Pancreas (tissue), 10 donors: ENCODE measurements at regions not wholly inside any gene's neighbourhood (a gene's known extent, or its start where the extent isn't known, plus 50 kb on each side); places are given as distances from the start of the nearest gene placed in this dataset.
"Not testable (repeated sequence)": the region's sequence is repeated elsewhere in the genome, so short reads cannot be mapped to it uniquely, and the experiment has no call there.

Experiments
- ATAC-seq, 4 donors: fragments of 200-7000 bp; cut with Tn5 transposase; one replicate each; pipeline versions ENCODE4 v1.8.0 to v1.9.1; 2020; ENCODE audit warnings: mild to moderate bottlenecking in 4 of 4, moderate library complexity in 4 of 4
- DNase-seq, 6 donors: peaks; one replicate each; pipeline ENCODE4 v3.0.0-alpha.2; 2020
- FAIRE-seq: peaks from 2 replicates; lab custom pipeline; 2012; peaks lifted over from hg19 to GRCh38; lab: Jason Lieb, UNC
- H3K27ac ChIP-seq, 4 donors: fragments of 200-600 bp; sonication (generic); 1 replicate in 3 of 4; 2 replicates in 1 of 4; pipeline versions ENCODE4 v1.5.0 to v1.8.0; 2020
- H3K27me3 ChIP-seq, 4 donors: fragments of 200-600 bp; one replicate each; pipeline ENCODE4 v1.8.0; 2021
- H3K36me3 ChIP-seq, 3 donors: fragments of 200-600 bp; sonication (generic) in 1 of 3; one replicate each; pipeline versions ENCODE4 v1.5.0 to v1.8.0; 2020 to 2021
- H3K4me1 ChIP-seq, 3 donors: fragments of 200-600 bp; one replicate each; pipeline ENCODE4 v1.8.0; 2021
- H3K4me3 ChIP-seq, 4 donors: fragments of 200-600 bp; sonication (generic) in 2 of 4; one replicate each; pipeline versions ENCODE4 v1.5.0 to v1.8.0; 2020 to 2021
- H3K9me3 ChIP-seq, 4 donors: fragments of 200-600 bp; one replicate each; pipeline ENCODE4 v1.8.0; 2021
- WGBS, 2 donors: extraction: QIAGEN DNeasy Blood & Tissue Kit; methylation state at CpG; one replicate each; pipeline ENCODE4 v1.1.7; 2013; 5-methylcytosine and 5-hydroxymethylcytosine counted together
- intact Hi-C, 3 donors: fragments of 100-400 bp; cut with DNase I; formaldehyde crosslinking; loops; one replicate each; pipeline versions ENCODE4 v1.11.1 to v1.14.2; 2022
- TF ChIP-seq, protein P1 (sequence below), 4 donors: fragments of 200-600 bp; sonication (generic) in 3 of 4; IDR thresholded peaks; one replicate each; pipeline versions ENCODE4 v1.5.0 to v1.8.0; 2021; ENCODE audit warnings: antibody characterized with exemption in 4 of 4
- donor health status: healthy with polysubstance abuse.
- donor health status: DM: no; HTN: no; CAD: no; lungs with moderate emphysema.
- donor health status: DM: no; HTN: no; CAD: no.
- donor health status: control.
- donor health status: control.
- donor health status: Bipolar disorder and iron deficiency.
- donor health status: DM: yes; HTN: yes; CAD: no.
- donor health status: DM: no; HTN: no; CAD: no.
- donor health status: DM: no; HTN: no; CAD: no.
- donor health status: DM: yes; HTN: yes; CAD: no.

DNA sequence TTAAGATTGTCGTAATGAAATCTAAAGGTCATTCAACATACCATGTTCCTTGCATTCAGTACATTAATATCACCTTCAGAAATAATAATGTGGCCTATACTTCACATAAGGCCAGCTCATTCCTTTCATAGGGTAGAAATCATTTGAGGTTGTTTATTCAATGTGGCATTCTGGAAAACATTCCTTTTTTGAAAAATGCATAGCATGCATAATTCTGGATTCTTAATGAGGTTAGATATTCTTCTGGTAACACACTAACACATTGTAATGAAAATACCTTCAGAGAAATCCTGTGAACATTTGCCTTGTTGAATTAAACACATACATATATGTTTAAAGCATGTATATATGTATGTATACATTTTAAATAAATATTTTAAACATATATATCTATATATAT lies 204.6 kb upstream of the KCNH7 start:
- Histone ChIP-seq H3K4me1 (no peaks in the 10 kb centered on the region), H3K4me3 (no peak overlapping the region), H3K27ac (no peak overlapping the region), H3K9me3 (no peaks in the 10 kb centered on the region), H3K36me3 (no peaks in the 10 kb centered on the region), H3K27me3 (no peaks in the 10 kb centered on the region)
- no peak for ATAC-seq
- no peak for DNase-seq
- intact Hi-C loops: no loop called here
- 66 to 84% methylated on average over 1 of the region's 1 CpG for WGBS, 2 donors
- FAIRE-seq: no peak
- TF ChIP-seq, protein P1, sequence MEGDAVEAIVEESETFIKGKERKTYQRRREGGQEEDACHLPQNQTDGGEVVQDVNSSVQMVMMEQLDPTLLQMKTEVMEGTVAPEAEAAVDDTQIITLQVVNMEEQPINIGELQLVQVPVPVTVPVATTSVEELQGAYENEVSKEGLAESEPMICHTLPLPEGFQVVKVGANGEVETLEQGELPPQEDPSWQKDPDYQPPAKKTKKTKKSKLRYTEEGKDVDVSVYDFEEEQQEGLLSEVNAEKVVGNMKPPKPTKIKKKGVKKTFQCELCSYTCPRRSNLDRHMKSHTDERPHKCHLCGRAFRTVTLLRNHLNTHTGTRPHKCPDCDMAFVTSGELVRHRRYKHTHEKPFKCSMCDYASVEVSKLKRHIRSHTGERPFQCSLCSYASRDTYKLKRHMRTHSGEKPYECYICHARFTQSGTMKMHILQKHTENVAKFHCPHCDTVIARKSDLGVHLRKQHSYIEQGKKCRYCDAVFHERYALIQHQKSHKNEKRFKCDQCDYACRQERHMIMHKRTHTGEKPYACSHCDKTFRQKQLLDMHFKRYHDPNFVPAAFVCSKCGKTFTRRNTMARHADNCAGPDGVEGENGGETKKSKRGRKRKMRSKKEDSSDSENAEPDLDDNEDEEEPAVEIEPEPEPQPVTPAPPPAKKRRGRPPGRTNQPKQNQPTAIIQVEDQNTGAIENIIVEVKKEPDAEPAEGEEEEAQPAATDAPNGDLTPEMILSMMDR (IDR thresholded peaks at IDR 0.05): no peak

DNA sequence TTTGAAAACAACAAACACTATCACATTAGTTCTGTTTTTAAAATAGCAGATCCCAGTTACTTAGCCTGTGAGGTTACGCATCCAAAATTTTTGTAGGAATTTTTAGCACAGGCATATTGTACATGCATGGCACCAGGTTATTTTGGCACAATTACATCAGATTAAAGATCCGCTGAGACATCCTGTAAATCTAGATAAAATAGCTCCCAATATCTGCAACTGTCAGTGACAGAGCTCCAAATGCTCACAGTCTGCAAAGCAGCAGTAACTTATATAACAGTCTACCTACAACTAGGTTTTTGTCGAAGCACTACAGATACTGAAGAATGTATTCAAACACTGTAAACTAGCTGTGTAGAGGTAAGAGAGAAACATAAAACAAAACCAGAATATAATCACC lies 200.7 kb upstream of the KCNH7 start:
- TF ChIP-seq, protein P1 (IDR thresholded peaks at IDR 0.05): no peak

DNA sequence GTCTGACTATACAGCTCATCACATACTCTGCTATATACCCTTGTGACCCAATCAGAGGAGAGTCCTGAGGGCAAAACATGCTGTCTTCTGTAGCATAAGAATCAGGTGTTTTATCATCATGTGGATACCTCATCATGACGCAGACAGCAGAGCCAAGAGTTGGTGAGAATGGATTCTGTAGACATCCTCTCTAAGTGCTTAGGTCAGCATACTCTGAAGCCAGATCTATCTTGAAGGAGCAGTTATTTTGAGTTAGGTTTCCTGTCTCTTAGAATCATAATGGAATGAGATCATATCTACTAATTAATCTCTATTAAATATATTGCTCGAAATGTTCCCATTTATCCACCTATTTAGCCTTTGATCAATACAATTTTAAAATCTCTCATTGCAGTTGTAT lies 190.2 kb upstream of the KCNH7 start:
- no peak for DNase-seq
- no peak for FAIRE-seq
- no peaks in the 10 kb centered on the region for H3K27me3 ChIP-seq
- WGBS, 2 donors: 68 to 81% methylated on average over 2 of the region's 2 CpGs
- TF ChIP-seq, protein P1 (IDR thresholded peaks at IDR 0.05): no peak
- no peak overlapping the region for H3K4me3 ChIP-seq
- no peaks in the 10 kb centered on the region for H3K9me3 ChIP-seq
- H3K4me1 ChIP-seq: no peaks in the 10 kb centered on the region
- H3K27ac ChIP-seq: no peak overlapping the region
- no peak for ATAC-seq
- no peaks in the 10 kb centered on the region for H3K36me3 ChIP-seq
- intact Hi-C loops: no loop called here

More for the DNA sequence above, 200.7 kb upstream of the KCNH7 start:
- DNase-seq (no peak), FAIRE-seq (no peak), ATAC-seq (no peak)
- Histone ChIP-seq H3K27me3 (no peaks in the 10 kb centered on the region), H3K36me3 (no peaks in the 10 kb centered on the region), H3K4me1 (no peaks in the 10 kb centered on the region), H3K27ac (no peak overlapping the region), H3K4me3 (no peak overlapping the region), H3K9me3 (no peaks in the 10 kb centered on the region)
- WGBS, 2 donors: 73 to 87% methylated on average over 3 of the region's 3 CpGs
- intact Hi-C loops: no loop called here

DNA sequence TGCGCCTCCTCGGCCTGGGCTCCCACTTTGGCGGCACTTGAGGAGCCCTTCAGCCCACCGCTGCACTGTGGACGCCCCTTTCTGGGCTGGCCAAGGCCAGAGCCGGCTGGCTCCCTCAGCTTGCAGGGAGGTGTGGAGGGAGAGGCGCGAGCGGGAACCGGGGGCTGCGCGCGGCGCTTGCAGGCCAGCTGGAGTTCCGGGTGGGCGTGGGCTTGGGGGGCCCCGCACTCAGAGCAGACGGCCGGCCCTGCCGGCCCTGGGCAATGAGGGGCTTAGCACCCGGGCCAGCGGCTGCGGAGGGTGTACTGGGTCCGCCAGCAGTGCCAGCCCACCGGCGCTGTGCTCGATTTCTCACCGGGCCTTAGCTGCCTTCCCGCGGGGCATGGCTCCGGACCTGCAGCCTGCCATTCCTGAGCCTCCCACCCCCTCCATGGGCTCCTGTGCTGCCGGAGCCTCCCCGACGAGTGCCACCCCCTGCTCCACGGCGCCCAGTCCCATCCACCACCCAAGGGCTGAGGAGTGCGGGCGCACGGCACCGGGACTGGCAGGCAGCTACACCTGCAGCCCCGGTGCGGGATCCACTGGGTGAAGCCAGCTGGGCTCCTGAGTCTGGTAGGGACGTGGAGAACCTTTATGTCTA lies 187.7 kb upstream of the KCNH7 start:
- H3K27ac ChIP-seq, H3K9me3 ChIP-seq, H3K4me3 ChIP-seq, FAIRE-seq, intact Hi-C loops, H3K4me1 ChIP-seq, H3K27me3 ChIP-seq, H3K36me3 ChIP-seq, ATAC-seq: not testable (repeated sequence)
- peak in 1 of 6 donors; percentile 55 for DNase-seq
- 65 to 73% methylated on average over 43 of the region's 43 CpGs for WGBS, 2 donors

DNA sequence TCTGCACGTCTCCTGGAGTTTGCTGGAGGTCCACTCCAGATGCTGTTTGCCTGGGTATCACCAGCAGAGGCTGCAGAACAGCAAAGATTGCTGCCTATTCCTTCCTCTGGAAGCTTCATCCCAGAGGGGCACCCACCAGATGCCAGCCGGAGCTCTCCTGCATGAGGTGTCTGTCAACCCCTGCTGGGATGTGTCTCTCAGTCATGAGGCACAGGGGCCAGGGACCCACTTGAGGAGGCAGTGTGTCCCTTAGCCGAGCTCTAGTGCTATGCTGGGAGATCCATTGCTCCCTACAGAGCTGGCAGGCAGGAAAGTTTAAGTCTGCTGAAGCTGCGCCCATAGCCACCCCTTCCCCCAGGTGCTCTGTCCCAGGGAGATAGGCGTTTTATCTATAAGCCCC lies 178.3 kb upstream of the KCNH7 start:
- 48 to 64% methylated on average over 5 of the region's 5 CpGs for WGBS, 2 donors
- intact Hi-C loops, ATAC-seq, H3K4me1 ChIP-seq, H3K4me3 ChIP-seq, H3K27ac ChIP-seq, FAIRE-seq, H3K36me3 ChIP-seq, H3K27me3 ChIP-seq, H3K9me3 ChIP-seq: not testable (repeated sequence)
- peak in 1 of 6 donors; percentile 13 for DNase-seq

DNA sequence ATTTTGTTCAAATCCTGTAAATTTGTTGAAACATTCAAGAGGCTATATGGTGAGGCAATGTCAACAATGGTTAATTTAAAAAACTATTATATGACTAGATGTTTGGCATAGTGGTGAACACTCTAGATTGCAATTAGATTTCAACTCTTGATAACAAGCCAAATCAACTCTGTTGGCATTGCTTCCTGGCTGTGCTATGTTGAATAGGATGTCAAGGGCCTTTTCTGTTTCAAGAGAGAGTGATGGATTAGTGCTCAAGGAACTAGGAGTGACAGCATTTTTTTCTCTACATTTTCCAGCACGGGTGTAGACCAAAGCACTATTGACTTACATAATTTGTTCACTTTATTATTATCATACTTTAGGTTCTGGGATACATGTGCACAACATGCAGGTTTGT lies 172.4 kb upstream of the KCNH7 start:
- H3K36me3 ChIP-seq: no peaks in the 10 kb centered on the region
- FAIRE-seq: no peak
- intact Hi-C loops: no loop called here
- no peaks in the 10 kb centered on the region for H3K4me1 ChIP-seq
- no peak for ATAC-seq
- no peak overlapping the region for H3K27ac ChIP-seq
- TF ChIP-seq, protein P1 (IDR thresholded peaks at IDR 0.05): no peak
- DNase-seq: no peak
- 19 to 24% methylated on average over 1 of the region's 1 CpG for WGBS, 2 donors
- no peak overlapping the region for H3K4me3 ChIP-seq
- H3K9me3 ChIP-seq: no peaks in the 10 kb centered on the region
- no peaks in the 10 kb centered on the region for H3K27me3 ChIP-seq
